Peyer's patch (tissue), 4 donors: ENCODE measurements at regions not wholly inside any gene's neighbourhood (a gene's known extent, or its start where the extent isn't known, plus 50 kb on each side); places are given as distances from the start of the nearest gene placed in this dataset.

ENCODE experiments used
- DNase-seq, 3 donors: peaks; one replicate each; pipeline ENCODE4 v3.0.0-alpha.2; 2017 to 2019
- H3K27ac ChIP-seq, 4 donors: fragments of 200-600 bp; sonication (generic); one replicate each; pipeline ENCODE4 v1.5.1; 2016 to 2019
- H3K27me3 ChIP-seq, 2 donors: fragments of 200-600 bp; sonication (generic); one replicate each; pipeline ENCODE4 v1.5.1; 2019
- H3K36me3 ChIP-seq, 3 donors: fragments of 200-600 bp; sonication (generic); one replicate each; pipeline ENCODE4 v1.5.1; 2016 to 2019
- H3K4me1 ChIP-seq, 4 donors: fragments of 200-600 bp; sonication (generic); one replicate each; pipeline ENCODE4 v1.5.1; 2016 to 2019
- H3K4me3 ChIP-seq, 4 donors: fragments of 200-600 bp; sonication (generic); 1 replicate in 3 of 4; 2 replicates in 1 of 4; pipeline ENCODE4 v1.5.1; 2016 to 2019; ENCODE audit warnings: mild to moderate bottlenecking in 1 of 4
- H3K9me3 ChIP-seq, 4 donors: fragments of 200-600 bp; sonication (generic); one replicate each; pipeline ENCODE4 v1.5.1; 2016 to 2019; ENCODE audit warnings: mild to moderate bottlenecking in 1 of 4
- POLR2A ChIP-seq, 2 donors: fragments of 450-650 bp; IDR thresholded peaks; one replicate each; pipeline ENCODE4 v1.5.1; 2017; ENCODE audit warnings: antibody characterized with exemption in 2 of 2, mild to moderate bottlenecking in 2 of 2, moderate library complexity in 2 of 2
- TF ChIP-seq, protein P1 (sequence below), 6 experiments: fragments of 450-650 bp in 4 of 6; fragments of 200-600 bp in 2 of 6; sonication (generic) in 1 of 6; IDR thresholded peaks; one replicate each; pipeline ENCODE4 v1.5.1; 2017 to 2019; ENCODE audit warnings: antibody characterized with exemption in 6 of 6, mild to moderate bottlenecking in 3 of 6, moderate library complexity in 1 of 6

- H3K4me1 ChIP-seq, result no peaks in the 10 kb centered on the region
Measured at GRCh38 chr10:128622706-128623105, 496.5 kb upstream of the MKI67 start.

GRCh38 chr10:128623776-128624175 is 497.6 kb upstream of the MKI67 start:
- no peaks in the 10 kb centered on the region for H3K4me1 ChIP-seq
- no peaks in the 10 kb centered on the region for H3K36me3 ChIP-seq
- no peak overlapping the region for H3K4me3 ChIP-seq
- H3K27ac ChIP-seq, result no peak overlapping the region
- no peaks in the 10 kb centered on the region for H3K9me3 ChIP-seq
- no peak for DNase-seq
- TF ChIP-seq, protein P1, sequence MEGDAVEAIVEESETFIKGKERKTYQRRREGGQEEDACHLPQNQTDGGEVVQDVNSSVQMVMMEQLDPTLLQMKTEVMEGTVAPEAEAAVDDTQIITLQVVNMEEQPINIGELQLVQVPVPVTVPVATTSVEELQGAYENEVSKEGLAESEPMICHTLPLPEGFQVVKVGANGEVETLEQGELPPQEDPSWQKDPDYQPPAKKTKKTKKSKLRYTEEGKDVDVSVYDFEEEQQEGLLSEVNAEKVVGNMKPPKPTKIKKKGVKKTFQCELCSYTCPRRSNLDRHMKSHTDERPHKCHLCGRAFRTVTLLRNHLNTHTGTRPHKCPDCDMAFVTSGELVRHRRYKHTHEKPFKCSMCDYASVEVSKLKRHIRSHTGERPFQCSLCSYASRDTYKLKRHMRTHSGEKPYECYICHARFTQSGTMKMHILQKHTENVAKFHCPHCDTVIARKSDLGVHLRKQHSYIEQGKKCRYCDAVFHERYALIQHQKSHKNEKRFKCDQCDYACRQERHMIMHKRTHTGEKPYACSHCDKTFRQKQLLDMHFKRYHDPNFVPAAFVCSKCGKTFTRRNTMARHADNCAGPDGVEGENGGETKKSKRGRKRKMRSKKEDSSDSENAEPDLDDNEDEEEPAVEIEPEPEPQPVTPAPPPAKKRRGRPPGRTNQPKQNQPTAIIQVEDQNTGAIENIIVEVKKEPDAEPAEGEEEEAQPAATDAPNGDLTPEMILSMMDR (IDR thresholded peaks at IDR 0.05), result no peak
- TF ChIP-seq POLR2A (IDR thresholded peaks at IDR 0.05), result no peak
- H3K27me3 ChIP-seq, result no peaks in the 10 kb centered on the region

More at GRCh38 chr10:128622706-128623105, 496.5 kb upstream of the MKI67 start:
- H3K27ac ChIP-seq, result no peak overlapping the region
- no peak for DNase-seq
- no peak for TF ChIP-seq POLR2A (IDR thresholded peaks at IDR 0.05)
- TF ChIP-seq, protein P1 (IDR thresholded peaks at IDR 0.05), result no peak
- no peaks in the 10 kb centered on the region for H3K27me3 ChIP-seq
- H3K4me3 ChIP-seq, result no peak overlapping the region
- H3K9me3 ChIP-seq, result no peaks in the 10 kb centered on the region
- H3K36me3 ChIP-seq, result no peaks in the 10 kb centered on the region

DNA sequence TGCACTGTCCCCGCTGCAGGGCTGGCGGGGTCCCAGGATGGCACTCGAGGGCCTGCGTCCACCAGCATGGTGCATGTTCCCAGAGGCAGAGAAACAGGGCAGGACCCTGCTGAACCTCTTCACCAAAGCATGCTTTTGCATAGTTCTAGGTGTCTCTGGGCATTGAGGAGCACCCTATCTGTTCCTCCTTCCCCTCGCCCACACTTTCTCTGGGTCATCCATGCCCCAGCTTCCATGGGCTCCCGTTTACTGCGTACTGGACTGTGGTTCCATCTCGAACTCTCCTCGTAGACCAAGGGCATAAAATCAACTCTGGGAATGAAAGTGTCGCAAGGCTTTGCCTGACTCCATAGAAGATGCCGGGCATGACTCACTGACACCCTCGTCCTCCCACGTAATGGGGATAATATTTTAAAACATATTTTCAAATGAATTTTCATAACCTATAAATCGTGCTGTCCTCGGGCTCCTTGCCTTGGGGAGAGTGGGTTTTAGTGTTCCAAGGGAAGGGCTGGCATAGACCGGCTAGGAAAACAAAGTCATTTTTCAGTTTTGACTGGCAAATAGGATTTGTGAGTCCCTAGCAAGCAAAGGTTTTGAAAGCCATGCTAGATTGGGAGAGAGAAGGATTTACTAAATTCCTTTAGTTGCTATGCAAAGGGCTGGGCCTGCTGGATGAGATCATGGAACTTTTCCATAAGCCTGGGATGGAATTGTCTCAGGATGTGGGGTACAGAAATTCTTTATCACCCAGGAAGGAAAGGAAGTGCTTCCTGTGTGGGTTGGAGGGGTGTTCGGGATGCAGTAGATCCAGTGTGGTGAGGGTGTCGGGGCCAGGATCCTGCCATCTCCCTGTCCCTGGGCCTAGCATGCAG is 498.7 kb upstream of the MKI67 start:
- Histone ChIP-seq H3K27ac (no peak overlapping the region), H3K4me3 (no peak overlapping the region), H3K27me3 (no peaks in the 10 kb centered on the region), H3K36me3 (no peaks in the 10 kb centered on the region), H3K9me3 (no peaks in the 10 kb centered on the region), H3K4me1 (no peaks in the 10 kb centered on the region)
- DNase-seq, result no peak
- no peak for TF ChIP-seq POLR2A (IDR thresholded peaks at IDR 0.05)
- TF ChIP-seq, protein P1 (IDR thresholded peaks at IDR 0.05), result no peak

- H3K36me3 ChIP-seq, result no peaks in the 10 kb centered on the region
- H3K4me3 ChIP-seq, result no peak overlapping the region
- no peaks in the 10 kb centered on the region for H3K4me1 ChIP-seq
- H3K9me3 ChIP-seq, result no peaks in the 10 kb centered on the region
- no peak for DNase-seq
- TF ChIP-seq POLR2A (IDR thresholded peaks at IDR 0.05), result no peak
- TF ChIP-seq, protein P1 (IDR thresholded peaks at IDR 0.05), result no peak
- H3K27me3 ChIP-seq, result no peaks in the 10 kb centered on the region
- no peak overlapping the region for H3K27ac ChIP-seq
Measured at GRCh38 chr10:128625926-128626325, 499.7 kb upstream of the MKI67 start.

DNA sequence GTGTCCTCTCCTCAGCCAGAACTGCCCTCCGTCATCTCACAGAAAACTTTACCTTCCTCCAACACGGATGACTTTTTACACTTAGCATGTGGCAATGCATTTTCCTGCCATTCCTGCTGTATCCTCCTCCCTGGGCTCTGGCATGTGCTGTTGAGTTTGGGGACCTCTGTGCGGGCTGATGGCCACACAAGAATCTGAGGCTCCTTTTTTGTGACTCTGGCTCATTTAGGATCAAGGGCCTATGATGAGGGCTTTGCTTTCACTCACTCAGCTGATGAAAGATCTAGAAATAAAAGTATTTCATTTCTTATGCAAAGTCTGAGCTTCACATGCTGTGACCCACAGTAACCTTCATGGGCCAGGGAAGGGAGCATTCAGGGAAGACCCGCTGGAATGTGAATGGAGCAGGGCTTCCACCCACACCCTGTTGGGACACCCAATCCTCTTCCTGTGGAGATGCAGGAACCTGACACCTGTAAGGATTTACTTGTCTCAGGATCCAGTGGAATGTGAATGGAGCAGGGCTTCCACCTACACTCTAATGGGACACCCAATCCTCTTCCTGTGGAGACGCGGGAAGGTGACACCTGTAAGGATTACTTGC is 500.3 kb upstream of the MKI67 start:
- no peak overlapping the region for H3K27ac ChIP-seq
- H3K36me3 ChIP-seq, result no peaks in the 10 kb centered on the region
- no peak overlapping the region for H3K4me3 ChIP-seq
- H3K9me3 ChIP-seq, result no peaks in the 10 kb centered on the region
- no peaks in the 10 kb centered on the region for H3K4me1 ChIP-seq
- no peak for TF ChIP-seq POLR2A (IDR thresholded peaks at IDR 0.05)
- TF ChIP-seq, protein P1 (IDR thresholded peaks at IDR 0.05), result no peak
- H3K27me3 ChIP-seq, result no peaks in the 10 kb centered on the region
- no peak for DNase-seq
